NT2/D1 (cell line): ENCODE measurements at regions not wholly inside any gene's neighbourhood (a gene's known extent, or its start where the extent isn't known, plus 50 kb on each side); places are given as distances from the start of the nearest gene placed in this dataset.
"Not testable (repeated sequence)": the region's sequence is repeated elsewhere in the genome, so short reads cannot be mapped to it uniquely, and the experiment has no call there.

Experiments
- DNase-seq: peaks from one replicate; pipeline ENCODE4 v3.0.0-alpha.2; 2011; ENCODE audit warnings: low read depth, low spot score
- H3K27me3 ChIP-seq: 2 replicates; pipeline ENCODE4 v1.6.0; 2011; ENCODE audit warnings: mild to moderate bottlenecking; ENCODE audit not compliant: insufficient read length, insufficient read depth
- H3K36me3 ChIP-seq: 2 replicates; pipeline ENCODE4 v1.6.1; 2011; ENCODE audit warnings: mild to moderate bottlenecking, low read length, mixed read lengths; ENCODE audit not compliant: insufficient read depth, insufficient read length
- H3K4me1 ChIP-seq: 2 replicates; pipeline ENCODE4 v1.5.1; 2011; ENCODE audit not compliant: insufficient read depth, insufficient read length
- H3K4me3 ChIP-seq: 2 replicates; pipeline ENCODE4 v1.5.1; 2011; ENCODE audit warnings: low read depth; ENCODE audit not compliant: insufficient read length
- H3K9ac ChIP-seq: 2 replicates; pipeline ENCODE4 v1.6.0; 2011; ENCODE audit warnings: low read depth; ENCODE audit not compliant: insufficient read length
- H3K9me3 ChIP-seq: 2 replicates; pipeline ENCODE4 v1.5.1; 2011; ENCODE audit warnings: mild to moderate bottlenecking, low read length; ENCODE audit not compliant: insufficient read depth
- SUZ12 ChIP-seq: IDR thresholded peaks from 2 replicates; pipeline ENCODE4 v1.6.1; 2011; ENCODE audit not compliant: insufficient read length, insufficient read depth; ENCODE audit errors: extremely low read depth
- YY1 ChIP-seq: IDR thresholded peaks from 2 replicates; pipeline ENCODE4 v1.6.1; 2011; ENCODE audit not compliant: insufficient read length, insufficient read depth
- ZNF274 ChIP-seq: IDR thresholded peaks from 2 replicates; pipeline ENCODE4 v1.6.1; 2011; ENCODE audit warnings: mild to moderate bottlenecking, low read depth, low read length

DNA sequence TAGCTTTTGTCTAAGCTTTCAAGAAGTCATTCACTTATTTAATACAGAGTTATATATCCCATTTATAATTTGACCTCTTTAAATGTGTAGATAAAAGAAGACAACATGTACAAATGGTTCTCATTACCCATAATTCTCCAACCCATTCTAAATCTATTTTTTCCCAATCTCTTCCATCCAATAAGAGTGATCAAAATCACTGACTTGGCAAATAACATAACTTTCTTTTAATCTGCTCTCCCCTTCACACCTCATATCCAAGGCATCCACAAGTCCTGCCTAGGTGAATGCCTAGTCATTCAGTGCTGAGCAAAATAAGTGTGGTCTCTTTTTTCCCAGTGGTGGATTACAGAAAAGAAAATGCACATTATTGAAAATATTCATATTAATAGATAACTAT is 1231.1 kb downstream of the CDH11 start:
- no peaks in the 10 kb centered on the region for H3K9me3 ChIP-seq
- H3K36me3 ChIP-seq = no peaks in the 10 kb centered on the region
- no peak overlapping the region for H3K4me3 ChIP-seq
- TF ChIP-seq ZNF274 = no peak
- no peak for TF ChIP-seq SUZ12
- no peak for TF ChIP-seq YY1
- no peak for DNase-seq
- no peaks in the 10 kb centered on the region for H3K4me1 ChIP-seq
- no peaks in the 10 kb centered on the region for H3K27me3 ChIP-seq
- H3K9ac ChIP-seq = no peak overlapping the region

DNA sequence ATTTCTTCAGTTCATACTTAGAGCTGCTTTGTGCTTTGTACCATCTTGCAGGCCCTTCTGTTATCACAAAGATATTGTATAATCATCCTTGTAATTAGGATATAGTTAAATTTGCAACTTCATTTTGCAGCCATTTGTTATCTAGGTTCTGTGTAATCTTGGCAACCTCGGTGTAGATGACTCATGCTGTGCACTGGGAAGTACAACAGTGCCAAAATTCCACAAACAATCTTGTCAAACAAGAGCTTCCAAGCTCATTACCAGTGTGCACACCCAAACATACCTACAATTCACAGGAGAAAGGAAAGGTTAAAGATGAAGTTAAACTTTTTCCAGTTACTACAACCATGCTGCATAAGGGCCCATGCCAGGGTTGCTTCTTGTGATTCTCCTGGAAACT is 1231.8 kb downstream of the CDH11 start:
- TF ChIP-seq YY1 (no peak), ZNF274 (no peak), SUZ12 (no peak)
- Histone ChIP-seq H3K36me3 (no peaks in the 10 kb centered on the region), H3K4me3 (no peak overlapping the region), H3K9ac (no peak overlapping the region), H3K27me3 (no peaks in the 10 kb centered on the region), H3K9me3 (no peaks in the 10 kb centered on the region), H3K4me1 (no peaks in the 10 kb centered on the region)
- DNase-seq = no peak

DNA sequence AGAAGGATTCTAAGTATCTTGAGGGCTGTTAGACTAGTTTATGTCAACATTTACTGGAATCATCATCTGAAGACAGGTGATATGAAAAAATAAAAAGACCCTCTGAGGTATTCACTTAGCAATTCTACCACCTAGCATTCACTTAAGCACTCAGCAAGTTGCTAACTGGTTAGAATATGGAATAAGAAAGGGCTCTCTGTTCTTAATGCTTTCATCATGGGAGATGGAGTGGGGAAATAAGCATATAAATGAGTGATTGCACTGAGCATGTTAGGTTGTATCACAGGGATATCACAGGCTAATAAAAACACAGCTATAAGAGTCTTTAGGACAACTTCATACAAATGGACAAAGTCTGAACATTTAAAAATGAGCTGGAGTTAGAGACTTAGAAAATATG is 1238.8 kb downstream of the CDH11 start:
- no peaks in the 10 kb centered on the region for H3K36me3 ChIP-seq
- H3K4me3 ChIP-seq = no peak overlapping the region
- peak; percentile 25 for DNase-seq
- no peak overlapping the region for H3K9ac ChIP-seq
- no peaks in the 10 kb centered on the region for H3K4me1 ChIP-seq
- no peaks in the 10 kb centered on the region for H3K9me3 ChIP-seq
- no peaks in the 10 kb centered on the region for H3K27me3 ChIP-seq
- no peak for TF ChIP-seq SUZ12
- no peak for TF ChIP-seq ZNF274

DNA sequence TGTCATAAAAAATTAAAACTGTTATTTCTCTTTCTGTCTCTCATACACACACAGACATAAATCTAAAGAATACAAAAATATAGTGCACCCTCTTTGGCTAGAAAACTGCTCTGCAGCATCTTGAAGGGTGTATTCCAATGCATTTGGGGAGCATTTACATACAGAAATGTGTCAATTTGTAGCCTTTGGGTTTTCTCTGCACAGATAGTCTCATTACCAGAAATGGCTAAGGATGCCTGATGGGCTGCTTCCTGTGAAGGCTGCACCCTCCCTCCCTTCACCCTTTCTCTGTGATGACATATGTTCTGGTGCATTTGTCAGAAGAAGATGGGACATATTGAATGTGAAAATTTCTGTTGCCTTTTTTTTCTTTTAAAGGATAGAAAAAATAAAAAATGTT is 1239.3 kb downstream of the CDH11 start:
- H3K9me3 ChIP-seq = no peaks in the 10 kb centered on the region
- no peaks in the 10 kb centered on the region for H3K36me3 ChIP-seq
- no peaks in the 10 kb centered on the region for H3K4me1 ChIP-seq
- no peak overlapping the region for H3K4me3 ChIP-seq
- H3K27me3 ChIP-seq = no peaks in the 10 kb centered on the region
- no peak for DNase-seq
- H3K9ac ChIP-seq = no peak overlapping the region
- TF ChIP-seq SUZ12 (no peak), ZNF274 (no peak), YY1 (no peak)

DNA sequence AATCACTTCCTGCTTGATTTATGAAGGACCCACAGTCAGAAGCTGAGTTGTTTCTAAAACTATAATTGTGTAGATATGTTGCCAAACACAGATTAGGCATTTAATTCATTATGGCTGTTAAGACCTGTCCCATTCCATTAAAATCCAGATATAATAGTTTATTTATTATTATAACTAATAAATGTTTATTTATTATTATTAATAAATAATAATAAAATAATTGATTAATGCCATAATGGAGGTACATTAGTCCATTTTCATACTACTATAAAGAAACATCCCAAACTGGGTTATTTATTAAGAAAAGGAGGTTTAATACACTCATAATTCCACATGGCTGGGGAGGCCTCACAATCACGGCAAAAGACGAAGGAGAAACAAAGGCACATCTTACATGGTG is 1240.9 kb downstream of the CDH11 start:
- no peak for TF ChIP-seq YY1
- TF ChIP-seq SUZ12 = no peak
- TF ChIP-seq ZNF274 = no peak
- H3K9me3 ChIP-seq = no peaks in the 10 kb centered on the region
- no peaks in the 10 kb centered on the region for H3K36me3 ChIP-seq
- H3K9ac ChIP-seq = no peak overlapping the region
- no peaks in the 10 kb centered on the region for H3K4me1 ChIP-seq
- H3K4me3 ChIP-seq = no peak overlapping the region
- DNase-seq = no peak
- no peaks in the 10 kb centered on the region for H3K27me3 ChIP-seq

DNA sequence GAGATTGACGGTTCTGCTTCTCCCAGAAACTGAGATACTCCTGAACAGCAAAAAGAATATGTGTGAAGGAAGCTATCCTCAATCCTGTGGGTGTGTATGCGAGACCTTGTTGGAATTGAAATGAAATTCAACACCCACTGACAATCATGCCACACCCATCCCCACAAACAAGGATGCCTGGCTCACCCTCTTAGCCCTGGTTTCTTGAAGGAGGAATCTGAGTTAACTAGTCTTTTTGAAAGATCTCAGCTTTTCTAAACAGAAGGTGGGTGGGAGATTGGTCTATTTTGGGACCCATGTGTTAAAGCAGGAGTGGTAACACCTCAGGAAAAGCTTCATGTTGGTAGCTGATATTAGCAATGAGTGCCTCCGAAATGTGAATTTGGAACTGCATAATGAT is 1244.5 kb downstream of the CDH11 start:
- H3K27me3 ChIP-seq = no peaks in the 10 kb centered on the region

DNA sequence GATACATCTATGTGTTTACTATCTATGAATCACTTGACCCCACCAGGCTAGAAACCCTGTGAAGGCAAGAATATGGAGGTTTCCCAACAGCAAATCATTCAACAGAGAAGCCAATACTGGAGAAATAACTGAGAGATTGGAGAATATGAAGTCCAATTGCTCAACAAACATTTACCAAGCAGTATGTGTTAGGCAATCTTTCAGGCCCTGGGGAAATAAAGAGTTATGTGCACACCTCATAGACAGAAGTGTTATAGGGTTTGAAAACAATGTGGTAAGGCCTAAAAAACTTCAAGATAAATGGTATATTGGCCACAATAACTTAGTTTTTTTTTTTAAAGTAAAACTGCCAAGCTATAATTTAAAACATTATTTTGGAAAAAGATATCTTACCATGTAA is 1245.8 kb downstream of the CDH11 start:
- TF ChIP-seq SUZ12 (no peak), YY1 (no peak), ZNF274 (no peak)
- no peak overlapping the region for H3K4me3 ChIP-seq
- DNase-seq = no peak
- H3K9ac ChIP-seq = no peak overlapping the region
- no peaks in the 10 kb centered on the region for H3K27me3 ChIP-seq
- no peaks in the 10 kb centered on the region for H3K36me3 ChIP-seq
- H3K4me1 ChIP-seq = no peaks in the 10 kb centered on the region
- no peaks in the 10 kb centered on the region for H3K9me3 ChIP-seq

More for the DNA sequence above, 1244.5 kb downstream of the CDH11 start:
- no peaks in the 10 kb centered on the region for H3K4me1 ChIP-seq
- no peak for TF ChIP-seq ZNF274
- TF ChIP-seq YY1 = no peak
- no peak for TF ChIP-seq SUZ12
- no peak for DNase-seq
- no peak overlapping the region for H3K4me3 ChIP-seq
- H3K9me3 ChIP-seq = no peaks in the 10 kb centered on the region
- no peaks in the 10 kb centered on the region for H3K36me3 ChIP-seq
- no peak overlapping the region for H3K9ac ChIP-seq

DNA sequence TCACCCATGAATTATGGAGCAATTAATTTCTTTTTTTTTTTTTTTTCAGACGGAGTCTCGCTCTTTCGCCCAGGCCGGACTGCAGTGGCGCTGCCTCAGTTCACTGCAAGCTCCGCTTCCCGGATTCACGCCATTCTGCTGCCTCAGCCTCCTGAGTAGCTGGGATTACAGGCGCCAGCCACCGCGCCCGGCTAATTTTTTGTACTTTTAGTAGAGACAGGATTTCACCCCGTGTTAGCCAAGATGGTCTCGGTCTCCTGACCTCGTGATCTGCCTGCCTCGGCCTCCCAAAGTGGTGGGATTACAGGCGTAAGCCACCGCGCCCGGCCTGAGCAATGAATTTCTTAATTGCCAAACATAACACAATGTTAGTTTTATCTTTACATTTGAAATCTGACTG is 1261.2 kb downstream of the CDH11 start:
- H3K9ac ChIP-seq, H3K27me3 ChIP-seq, H3K4me3 ChIP-seq, DNase-seq, H3K9me3 ChIP-seq, H3K4me1 ChIP-seq, H3K36me3 ChIP-seq: not testable (repeated sequence)
